Lung (tissue), 11 donors: ENCODE measurements at regions not wholly inside any gene's neighbourhood (a gene's known extent, or its start where the extent isn't known, plus 50 kb on each side); places are given as distances from the start of the nearest gene placed in this dataset.

ENCODE experiments used
- ATAC-seq: fragments of 200-7000 bp; cut with Tn5 transposase; one replicate; pipeline ENCODE4 v1.9.1; 2020; ENCODE audit warnings: moderate number of reproducible peaks; ENCODE audit not compliant: insufficient read depth, low FRiP score
- DNase-seq, 3 donors: peaks; one replicate each; pipeline ENCODE4 v3.0.0-alpha.2; 2013 to 2017
- H3K27ac ChIP-seq, 2 donors: one replicate each; pipeline ENCODE4 v1.5.1; 2013; ENCODE audit warnings: mild to moderate bottlenecking in 2 of 2, moderate library complexity in 2 of 2, control low read depth in 1 of 2, inconsistent platforms in 1 of 2, low read depth in 1 of 2, low read length in 1 of 2
- H3K27me3 ChIP-seq, 3 donors: one replicate each; pipeline ENCODE4 v1.5.1; 2013; ENCODE audit warnings: low read length in 2 of 3; ENCODE audit not compliant: control insufficient read depth in 3 of 3, insufficient read depth in 3 of 3
- H3K36me3 ChIP-seq, 4 donors: one replicate each; pipeline ENCODE4 v1.5.1; 2013; ENCODE audit warnings: low read length in 4 of 4, mild to moderate bottlenecking in 1 of 4, moderate library complexity in 1 of 4; ENCODE audit not compliant: control insufficient read depth in 4 of 4, insufficient read depth in 4 of 4
- H3K4me1 ChIP-seq, 5 donors: one replicate each; pipeline ENCODE4 v1.5.1; 2013; ENCODE audit warnings: low read length in 5 of 5, mild to moderate bottlenecking in 2 of 5, moderate library complexity in 1 of 5; ENCODE audit not compliant: control insufficient read depth in 5 of 5, insufficient read depth in 5 of 5
- H3K4me3 ChIP-seq: one replicate; pipeline ENCODE4 v1.5.1; 2013; ENCODE audit warnings: mild to moderate bottlenecking, control low read depth, moderate library complexity
- H3K9ac ChIP-seq, 2 donors: one replicate each; pipeline ENCODE4 v1.5.1; 2013; ENCODE audit warnings: low read length in 2 of 2, control low read depth in 1 of 2; ENCODE audit not compliant: insufficient read depth in 1 of 2
- H3K9me3 ChIP-seq, 4 donors: one replicate each; pipeline ENCODE4 v1.5.1; 2013; ENCODE audit warnings: low read length in 3 of 4, mild to moderate bottlenecking in 1 of 4, moderate library complexity in 1 of 4; ENCODE audit not compliant: control insufficient read depth in 4 of 4, insufficient read depth in 3 of 4
- WGBS, 2 donors: extraction: QIAGEN DNeasy Blood & Tissue Kit; methylation state at CpG; one replicate each; pipeline ENCODE4 v1.1.7; 2013; 5-methylcytosine and 5-hydroxymethylcytosine counted together
- TF ChIP-seq, protein P1 (sequence below): IDR thresholded peaks from 2 replicates; pipeline ENCODE4 v1.5.1; 2012; ENCODE audit warnings: mild to moderate bottlenecking; ENCODE audit errors: control extremely low read depth, extremely low read depth
- donor health status: control.
- donor health status: control.
- donor health status: Bipolar disorder and iron deficiency.
- donor health status: healthy.
- donor health status: DM: yes; HTN: yes; CAD: no.

DNA sequence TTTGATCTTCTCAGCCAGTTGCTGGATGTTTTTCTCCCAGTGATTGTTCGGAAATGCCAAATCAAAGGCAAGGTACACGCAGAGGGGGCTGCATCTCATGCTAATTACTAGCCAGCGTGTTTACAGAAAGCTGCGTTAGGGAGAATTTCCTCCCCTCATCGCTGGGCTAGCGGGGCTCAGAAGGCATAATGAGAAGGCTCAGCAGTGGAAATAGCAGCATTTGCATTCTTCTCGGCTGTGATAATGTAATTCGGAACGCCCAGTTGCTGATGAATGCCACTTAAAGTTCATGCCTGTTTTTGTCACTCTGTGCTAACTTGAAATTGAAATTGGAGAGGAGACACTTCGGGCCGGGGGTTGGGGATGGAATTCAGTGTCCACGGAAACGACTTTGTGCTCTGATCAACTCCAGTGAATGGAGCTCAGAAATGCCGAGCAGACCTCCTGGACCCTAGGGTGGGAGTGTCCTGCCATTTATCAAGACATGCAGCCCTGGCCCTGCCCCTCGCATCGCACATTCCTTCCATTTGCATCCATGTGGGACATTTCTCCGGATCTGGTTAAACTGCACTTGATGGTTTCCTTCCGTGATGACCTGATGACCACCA lies 313.4 kb upstream of the C1orf174 start:
- ATAC-seq (no peak), DNase-seq (no peak)
- no peak overlapping the region for H3K9ac ChIP-seq
- H3K9me3 ChIP-seq, result peaks cover 0 to 12% (median 0%) of the 10 kb centered on the region in 4 donors
- H3K4me1 ChIP-seq, result no peaks in the 10 kb centered on the region
- TF ChIP-seq, protein P1, sequence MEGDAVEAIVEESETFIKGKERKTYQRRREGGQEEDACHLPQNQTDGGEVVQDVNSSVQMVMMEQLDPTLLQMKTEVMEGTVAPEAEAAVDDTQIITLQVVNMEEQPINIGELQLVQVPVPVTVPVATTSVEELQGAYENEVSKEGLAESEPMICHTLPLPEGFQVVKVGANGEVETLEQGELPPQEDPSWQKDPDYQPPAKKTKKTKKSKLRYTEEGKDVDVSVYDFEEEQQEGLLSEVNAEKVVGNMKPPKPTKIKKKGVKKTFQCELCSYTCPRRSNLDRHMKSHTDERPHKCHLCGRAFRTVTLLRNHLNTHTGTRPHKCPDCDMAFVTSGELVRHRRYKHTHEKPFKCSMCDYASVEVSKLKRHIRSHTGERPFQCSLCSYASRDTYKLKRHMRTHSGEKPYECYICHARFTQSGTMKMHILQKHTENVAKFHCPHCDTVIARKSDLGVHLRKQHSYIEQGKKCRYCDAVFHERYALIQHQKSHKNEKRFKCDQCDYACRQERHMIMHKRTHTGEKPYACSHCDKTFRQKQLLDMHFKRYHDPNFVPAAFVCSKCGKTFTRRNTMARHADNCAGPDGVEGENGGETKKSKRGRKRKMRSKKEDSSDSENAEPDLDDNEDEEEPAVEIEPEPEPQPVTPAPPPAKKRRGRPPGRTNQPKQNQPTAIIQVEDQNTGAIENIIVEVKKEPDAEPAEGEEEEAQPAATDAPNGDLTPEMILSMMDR, result no peak
- WGBS, 2 donors, result 47 to 62% methylated on average over 18 of the region's 18 CpGs
- no peak overlapping the region for H3K4me3 ChIP-seq
- no peak overlapping the region for H3K27ac ChIP-seq
- no peaks in the 10 kb centered on the region for H3K36me3 ChIP-seq
- peaks cover 0 to 11% (median 4%) of the 10 kb centered on the region in 3 donors for H3K27me3 ChIP-seq

DNA sequence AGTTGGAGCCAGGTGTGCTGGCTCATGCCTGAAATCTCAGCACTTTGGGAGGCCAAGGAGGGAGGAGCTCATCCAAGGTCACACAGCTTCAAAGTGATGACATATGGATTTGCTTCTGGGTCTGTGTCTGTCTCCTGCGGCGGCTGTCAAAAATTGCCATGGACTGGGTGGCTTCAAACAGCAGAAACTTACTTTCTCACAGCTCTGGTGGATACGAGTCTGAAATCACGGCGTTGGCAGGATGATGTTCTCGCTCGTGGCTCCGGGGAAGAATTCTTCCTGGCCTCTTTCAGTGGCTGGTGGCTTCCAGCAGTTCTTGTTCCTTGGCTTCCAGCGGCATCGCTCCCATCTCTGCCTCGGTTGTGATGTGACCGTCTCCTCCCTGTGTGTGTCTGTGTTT lies 314.8 kb upstream of the C1orf174 start:
- Histone ChIP-seq H3K4me1 (no peaks in the 10 kb centered on the region), H3K27me3 (peaks cover 0 to 11% (median 4%) of the 10 kb centered on the region in 3 donors), H3K36me3 (no peaks in the 10 kb centered on the region), H3K9ac (no peak overlapping the region), H3K4me3 (no peak overlapping the region), H3K9me3 (peaks cover 0 to 9% (median 0%) of the 10 kb centered on the region in 4 donors), H3K27ac (no peak overlapping the region)
- 89 to 92% methylated on average over 12 of the region's 12 CpGs for WGBS, 2 donors
- ATAC-seq (no peak), DNase-seq (no peak)
- TF ChIP-seq, protein P1, result no peak

DNA sequence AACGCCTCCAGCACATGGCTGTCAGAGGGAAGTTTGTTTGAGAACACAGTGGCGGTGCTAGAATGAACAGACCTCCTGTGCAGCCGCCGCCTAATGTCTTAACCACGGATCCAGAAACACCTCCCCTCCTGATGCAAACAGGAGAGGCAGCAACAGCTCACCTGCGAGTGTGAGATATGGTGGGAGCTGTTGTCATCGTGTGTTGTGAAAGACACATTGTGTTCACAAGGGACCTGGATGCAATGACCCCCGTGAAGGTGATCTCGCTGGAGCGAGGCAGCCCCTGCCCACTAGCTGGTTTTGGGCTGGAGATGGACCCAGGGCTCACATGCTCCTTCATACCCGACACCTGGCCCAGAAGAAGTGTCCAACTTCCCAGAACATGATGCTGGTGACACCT lies 315.3 kb upstream of the C1orf174 start:
- no peak overlapping the region for H3K9ac ChIP-seq
- no peaks in the 10 kb centered on the region for H3K4me1 ChIP-seq
- H3K27ac ChIP-seq, result no peak overlapping the region
- TF ChIP-seq, protein P1, result no peak
- DNase-seq (no peak), ATAC-seq (no peak)
- peaks cover 0 to 9% (median 0%) of the 10 kb centered on the region in 4 donors for H3K9me3 ChIP-seq
- H3K36me3 ChIP-seq, result no peaks in the 10 kb centered on the region
- no peak overlapping the region for H3K4me3 ChIP-seq
- peaks cover 0 to 11% (median 4%) of the 10 kb centered on the region in 3 donors for H3K27me3 ChIP-seq
- 82 to 89% methylated on average over 11 of the region's 11 CpGs for WGBS, 2 donors

DNA sequence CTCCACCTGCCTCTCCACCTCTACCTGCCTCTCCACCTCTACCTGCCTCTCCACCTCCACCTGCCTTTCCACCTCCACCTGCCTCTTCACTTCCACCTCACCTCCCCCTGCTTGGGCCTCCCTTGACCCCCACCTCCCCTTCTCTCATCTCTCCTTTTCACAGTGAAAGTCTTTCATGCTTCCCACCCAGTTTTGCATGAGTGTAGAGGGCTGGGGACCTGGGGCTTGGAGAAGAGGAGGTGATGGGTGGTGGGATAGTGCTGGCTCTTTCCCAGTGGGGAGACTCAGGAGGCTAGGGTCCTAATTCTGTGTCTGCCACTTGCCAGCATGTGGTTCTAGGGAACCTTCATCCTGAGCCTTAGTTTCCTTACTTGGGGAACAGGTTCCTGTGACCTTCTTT lies 316.2 kb upstream of the C1orf174 start:
- DNase-seq (no peak), ATAC-seq (no peak)
- Histone ChIP-seq H3K9ac (no peak overlapping the region), H3K4me1 (no peaks in the 10 kb centered on the region), H3K27me3 (peaks cover 0 to 8% (median 4%) of the 10 kb centered on the region in 3 donors), H3K9me3 (peaks cover 0 to 9% (median 0%) of the 10 kb centered on the region in 4 donors), H3K27ac (no peak overlapping the region), H3K4me3 (no peak overlapping the region), H3K36me3 (no peaks in the 10 kb centered on the region)
- TF ChIP-seq, protein P1, result no peak
